Thymus (tissue), 11 donors: ENCODE measurements at regions not wholly inside any gene's neighbourhood (a gene's known extent, or its start where the extent isn't known, plus 50 kb on each side); places are given as distances from the start of the nearest gene placed in this dataset.

Source experiments
- DNase-seq, 9 donors: peaks; one replicate each; pipeline ENCODE4 v3.0.0-alpha.2; 2013; ENCODE audit warnings: low spot score in 9 of 9, low read depth in 6 of 9, missing footprints in 1 of 9
- H3K27ac ChIP-seq, 2 donors: one replicate each; pipeline ENCODE4 v1.5.1; 2013; ENCODE audit warnings: control low read depth in 1 of 2, low read depth in 1 of 2, low read length in 1 of 2, mild to moderate bottlenecking in 1 of 2, moderate library complexity in 1 of 2
- H3K27me3 ChIP-seq, 2 donors: one replicate each; pipeline ENCODE4 v1.5.1; 2013; ENCODE audit warnings: low read length in 1 of 2; ENCODE audit not compliant: control insufficient read depth in 2 of 2, insufficient read depth in 1 of 2
- H3K36me3 ChIP-seq, 2 donors: one replicate each; pipeline ENCODE4 v1.5.1; 2013; ENCODE audit warnings: low read length in 1 of 2, mild to moderate bottlenecking in 1 of 2, moderate library complexity in 1 of 2; ENCODE audit not compliant: control insufficient read depth in 2 of 2, insufficient read depth in 2 of 2
- H3K4me1 ChIP-seq, 2 donors: one replicate each; pipeline ENCODE4 v1.5.1; 2013; ENCODE audit warnings: low read length in 2 of 2; ENCODE audit not compliant: control insufficient read depth in 2 of 2, insufficient read depth in 2 of 2
- H3K4me3 ChIP-seq, 2 donors: one replicate each; pipeline ENCODE4 v1.5.1; 2013; ENCODE audit warnings: low read length in 2 of 2, control low read depth in 1 of 2, mild to moderate bottlenecking in 1 of 2
- H3K9me3 ChIP-seq, 2 donors: one replicate each; pipeline ENCODE4 v1.5.1; 2013; ENCODE audit warnings: low read length in 1 of 2, mild to moderate bottlenecking in 1 of 2; ENCODE audit not compliant: control insufficient read depth in 2 of 2, insufficient read depth in 1 of 2
- WGBS: extraction: QIAGEN DNeasy Blood & Tissue Kit; methylation state at CpG from one replicate; pipeline ENCODE4 v1.1.7; 2013; 5-methylcytosine and 5-hydroxymethylcytosine counted together
- donor health status: healthy.

DNA sequence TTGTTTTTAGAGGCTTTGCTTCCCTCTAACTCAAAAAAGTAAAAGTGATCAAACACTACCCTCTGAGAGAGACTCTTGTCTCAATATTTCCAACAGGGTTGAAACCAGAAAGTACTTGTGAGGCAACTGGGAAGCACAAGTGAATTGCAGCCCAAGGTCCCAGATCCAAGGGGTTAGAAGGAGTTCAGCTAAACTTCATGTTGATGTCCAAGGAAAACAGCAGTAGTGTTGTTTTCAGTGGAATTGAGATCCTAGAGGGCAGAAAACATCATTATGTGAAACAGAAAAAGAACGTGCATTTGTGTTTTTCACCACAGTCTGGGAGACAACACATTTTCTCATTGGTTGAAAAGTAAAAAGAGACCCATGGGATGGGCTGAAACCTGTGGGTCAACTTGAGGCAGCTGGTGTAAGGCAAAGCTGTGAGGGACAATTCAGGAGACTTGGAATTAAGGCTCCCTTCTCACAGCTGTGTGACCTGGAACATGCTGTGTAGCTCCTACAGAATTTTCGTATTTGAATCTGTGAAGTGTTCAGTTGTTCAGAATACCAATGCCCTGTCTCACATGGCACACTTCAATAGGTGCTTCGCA, 508.3 kb downstream of the BMP2 start:
- H3K36me3 ChIP-seq = no peaks in the 10 kb centered on the region
- H3K4me3 ChIP-seq = no peak overlapping the region
- no peak overlapping the region for H3K27ac ChIP-seq
- 87% methylated on average over 3 of the region's 3 CpGs for WGBS
- H3K4me1 ChIP-seq = no peaks in the 10 kb centered on the region
- no peaks in the 10 kb centered on the region for H3K27me3 ChIP-seq
- H3K9me3 ChIP-seq = no peaks in the 10 kb centered on the region
- DNase-seq = no peak

DNA sequence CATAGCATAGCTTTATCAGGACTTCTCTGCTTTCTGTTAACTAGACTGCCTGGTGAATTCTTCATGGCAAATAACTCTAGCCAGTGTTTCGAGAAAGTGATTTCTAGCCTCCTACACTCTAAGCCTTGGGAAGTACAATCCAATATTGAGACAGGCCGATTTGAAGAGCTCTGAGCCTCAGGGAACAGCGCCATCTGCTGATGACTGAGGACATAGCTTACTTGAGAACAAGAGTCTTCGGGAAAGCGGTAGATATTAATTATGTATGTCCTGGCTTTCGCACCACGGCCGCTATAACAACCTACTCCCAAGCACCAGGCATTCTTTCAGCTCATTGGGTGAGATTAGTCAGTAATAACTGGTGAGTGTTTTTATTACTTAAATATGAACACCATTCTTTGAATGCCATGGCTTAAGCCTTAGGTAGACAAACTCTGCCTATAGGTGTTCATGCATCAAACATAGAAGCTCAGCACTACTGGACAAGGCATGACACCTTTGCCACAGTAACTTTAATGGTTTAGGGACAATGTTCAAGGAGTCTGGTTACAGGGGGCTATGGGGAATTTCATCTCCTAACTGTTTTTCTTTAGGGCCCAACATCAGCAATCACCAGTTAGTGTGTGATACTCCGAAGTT, 518.6 kb downstream of the BMP2 start:
- Histone ChIP-seq H3K36me3 (no peaks in the 10 kb centered on the region), H3K27me3 (no peaks in the 10 kb centered on the region), H3K9me3 (no peaks in the 10 kb centered on the region), H3K4me1 (no peaks in the 10 kb centered on the region), H3K27ac (no peak overlapping the region), H3K4me3 (no peak overlapping the region)
- 24% methylated on average over 9 of the region's 9 CpGs for WGBS
- peak; percentile 8 to 50 (median 19) for DNase-seq

DNA sequence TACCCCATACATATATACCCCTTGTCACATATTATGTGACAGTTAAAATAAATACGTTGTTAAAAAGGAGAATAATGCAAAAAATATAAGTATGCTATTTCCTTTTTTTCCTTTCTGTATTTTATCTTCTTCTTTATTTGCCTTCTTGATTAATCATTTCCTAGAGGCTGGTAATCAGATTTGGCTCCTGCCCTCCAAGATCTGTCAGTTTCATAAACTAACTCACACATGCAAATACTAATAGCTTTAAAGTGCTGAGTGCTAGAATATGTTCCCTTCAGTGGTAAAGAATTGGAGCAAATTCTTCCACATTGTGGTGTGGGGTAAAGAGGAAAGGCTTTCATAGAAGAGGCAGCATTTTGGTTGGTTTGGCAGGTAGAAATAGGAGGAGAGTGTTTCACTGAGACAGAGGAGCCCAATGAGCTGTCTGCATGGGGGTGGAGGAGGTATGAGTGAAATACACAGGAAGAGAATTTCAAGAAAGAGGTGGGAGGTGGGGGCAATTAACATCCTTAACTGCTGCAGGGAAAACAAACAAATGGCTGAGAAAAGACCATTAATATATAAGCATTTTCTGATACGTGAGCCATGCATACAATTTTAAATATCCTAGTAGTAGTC, 523.9 kb downstream of the BMP2 start:
- Histone ChIP-seq H3K27ac (no peak overlapping the region), H3K36me3 (no peaks in the 10 kb centered on the region), H3K4me3 (no peak overlapping the region), H3K27me3 (no peaks in the 10 kb centered on the region), H3K4me1 (no peaks in the 10 kb centered on the region), H3K9me3 (no peaks in the 10 kb centered on the region)
- DNase-seq = no peak
- 26% methylated on average over 2 of the region's 2 CpGs for WGBS

DNA sequence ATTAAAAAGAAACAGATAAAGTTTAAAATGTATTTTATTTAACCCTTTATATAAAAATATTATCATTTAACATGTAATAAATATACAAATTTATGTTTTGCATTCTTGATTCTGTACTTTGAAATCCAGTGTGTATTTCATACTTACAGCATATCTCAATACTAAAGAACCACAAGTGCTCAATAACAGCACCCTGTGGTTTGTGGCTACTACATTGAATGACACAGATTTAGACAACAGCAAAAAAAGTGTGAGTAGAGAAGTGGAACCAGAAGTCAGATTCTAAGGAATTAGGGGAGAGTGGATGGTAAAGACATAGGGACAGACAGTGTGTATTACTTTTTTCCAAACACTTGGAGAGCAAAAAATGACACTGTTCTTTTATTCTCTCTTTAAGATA, 524.5 kb downstream of the BMP2 start:
- no peaks in the 10 kb centered on the region for H3K36me3 ChIP-seq
- no peak for DNase-seq
- H3K4me3 ChIP-seq = no peak overlapping the region
- no peaks in the 10 kb centered on the region for H3K4me1 ChIP-seq
- H3K9me3 ChIP-seq = no peaks in the 10 kb centered on the region
- no peak overlapping the region for H3K27ac ChIP-seq
- no peaks in the 10 kb centered on the region for H3K27me3 ChIP-seq

DNA sequence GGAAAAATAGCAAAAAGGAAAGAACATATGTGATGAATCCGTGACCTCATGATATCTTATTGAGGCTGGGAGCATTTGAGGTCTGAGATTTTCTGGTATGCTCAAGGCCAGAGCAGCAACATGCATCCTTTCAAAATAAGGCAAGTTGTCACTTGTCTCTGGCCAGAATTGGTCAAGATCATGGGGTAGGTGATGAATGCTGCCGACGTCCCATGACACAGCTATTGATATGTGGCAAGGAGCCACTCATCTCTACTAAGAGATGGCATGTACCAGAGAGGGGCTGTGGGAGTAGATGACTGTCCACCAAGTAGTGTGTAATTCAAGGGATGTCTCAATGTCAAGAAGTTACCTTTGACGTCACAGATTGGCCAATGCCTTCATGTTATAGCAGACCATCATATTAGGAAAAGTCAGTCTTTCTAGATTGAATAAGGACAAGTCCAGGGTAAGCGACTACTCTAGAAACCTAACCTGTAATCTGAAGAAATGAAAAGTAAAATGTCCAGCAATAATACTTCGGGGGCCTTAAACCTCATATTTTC, 527.4 kb downstream of the BMP2 start:
- no peak for DNase-seq
- no peaks in the 10 kb centered on the region for H3K36me3 ChIP-seq
- no peak overlapping the region for H3K27ac ChIP-seq
- H3K9me3 ChIP-seq = no peaks in the 10 kb centered on the region
- no peaks in the 10 kb centered on the region for H3K4me1 ChIP-seq
- H3K4me3 ChIP-seq = no peak overlapping the region
- WGBS = 96% methylated on average over 6 of the region's 6 CpGs
- H3K27me3 ChIP-seq = no peaks in the 10 kb centered on the region

DNA sequence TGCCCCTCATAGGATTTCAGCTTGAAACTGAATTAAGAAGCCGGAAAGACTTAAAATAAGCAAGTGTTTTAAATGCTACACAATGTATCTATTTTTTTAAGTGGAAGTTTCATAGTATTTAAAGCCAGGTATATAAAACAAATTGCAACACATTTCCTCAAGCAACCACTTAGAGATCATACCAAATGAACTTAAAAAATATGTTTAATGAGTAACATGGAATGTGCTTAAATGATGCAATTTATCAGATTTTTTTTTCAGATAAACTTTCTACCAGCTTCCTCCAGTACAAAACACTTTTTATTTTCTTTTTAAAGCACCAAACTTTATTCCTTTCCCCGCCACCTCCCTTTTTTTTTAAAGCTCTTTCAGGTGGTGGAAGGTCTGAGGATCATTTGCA, 534.3 kb downstream of the BMP2 start:
- no peaks in the 10 kb centered on the region for H3K9me3 ChIP-seq
- no peak overlapping the region for H3K27ac ChIP-seq
- H3K36me3 ChIP-seq = no peaks in the 10 kb centered on the region
- no peaks in the 10 kb centered on the region for H3K4me1 ChIP-seq
- DNase-seq = no peak
- H3K4me3 ChIP-seq = no peak overlapping the region
- 94% methylated on average over 2 of the region's 2 CpGs for WGBS
- H3K27me3 ChIP-seq = no peaks in the 10 kb centered on the region

DNA sequence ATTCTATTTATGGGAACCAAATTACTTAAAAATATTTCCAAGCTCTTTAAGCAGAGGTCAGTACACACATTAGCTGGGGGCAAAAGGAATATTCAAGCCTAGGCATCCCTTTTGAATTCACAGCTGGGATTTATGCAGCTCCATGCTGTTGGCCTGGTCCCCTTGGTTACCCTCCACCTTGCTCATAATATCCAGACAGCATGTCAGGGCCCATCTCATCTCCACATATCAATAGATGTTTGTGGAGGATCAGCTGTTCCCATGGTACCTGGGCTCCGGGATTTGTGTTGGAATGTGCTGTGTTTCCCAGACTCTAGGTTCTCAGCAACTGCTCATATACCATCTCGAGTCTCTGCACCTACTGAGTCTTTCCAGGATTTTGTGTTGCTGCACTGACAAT, 534.8 kb downstream of the BMP2 start:
- H3K27me3 ChIP-seq = no peaks in the 10 kb centered on the region
- WGBS = 59% methylated on average over 2 of the region's 2 CpGs

DNA sequence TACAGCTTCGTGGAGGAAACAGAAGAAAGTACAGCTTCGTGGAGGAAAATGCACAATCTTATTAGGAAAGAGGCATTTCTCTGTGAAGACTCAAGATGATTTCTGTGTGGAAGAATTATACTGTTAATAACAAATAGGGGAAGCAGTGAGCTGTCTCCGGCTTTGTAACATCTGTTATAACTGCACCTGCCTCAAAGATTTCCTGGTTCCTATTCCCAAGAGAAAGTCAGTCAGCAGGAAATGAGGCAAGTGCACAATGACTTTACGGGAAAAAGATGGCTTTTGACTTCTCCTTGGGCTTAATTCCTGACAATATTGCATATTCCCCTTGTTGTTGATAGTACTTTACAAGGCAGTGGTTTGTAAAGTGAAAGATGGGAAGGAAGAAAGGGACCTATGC, 538.5 kb downstream of the BMP2 start:
- WGBS = 76% methylated on average over 4 of the region's 4 CpGs
- no peak for DNase-seq
- no peak overlapping the region for H3K4me3 ChIP-seq
- H3K27me3 ChIP-seq = no peaks in the 10 kb centered on the region
- H3K9me3 ChIP-seq = no peaks in the 10 kb centered on the region
- H3K36me3 ChIP-seq = no peaks in the 10 kb centered on the region
- H3K4me1 ChIP-seq = no peaks in the 10 kb centered on the region
- no peak overlapping the region for H3K27ac ChIP-seq

More for the DNA sequence above, 534.8 kb downstream of the BMP2 start:
- Histone ChIP-seq H3K4me1 (no peaks in the 10 kb centered on the region), H3K9me3 (no peaks in the 10 kb centered on the region), H3K36me3 (no peaks in the 10 kb centered on the region), H3K27ac (no peak overlapping the region), H3K4me3 (no peak overlapping the region)
- DNase-seq = no peak

DNA sequence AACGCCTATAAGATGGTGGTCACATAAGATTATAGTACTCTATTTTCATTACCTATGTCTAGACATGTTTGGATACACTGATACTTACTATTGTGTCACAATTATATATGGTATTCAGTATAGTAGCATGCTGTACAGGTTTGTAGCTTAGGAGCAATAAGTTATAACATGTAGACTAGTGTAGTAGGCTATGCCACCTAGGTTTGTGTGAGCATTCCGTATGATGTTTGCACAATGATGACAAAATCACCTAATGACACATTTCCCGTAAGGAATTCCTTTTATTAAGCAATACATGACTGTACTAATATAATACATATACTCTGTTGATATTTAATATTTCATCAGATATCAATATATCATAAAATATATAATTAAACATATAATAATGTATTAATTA, 540.7 kb downstream of the BMP2 start:
- DNase-seq = no peak
- Histone ChIP-seq H3K9me3 (no peaks in the 10 kb centered on the region), H3K4me1 (no peaks in the 10 kb centered on the region), H3K4me3 (no peak overlapping the region), H3K27me3 (no peaks in the 10 kb centered on the region), H3K36me3 (no peaks in the 10 kb centered on the region), H3K27ac (no peak overlapping the region)
- WGBS = 95% methylated on average over 3 of the region's 3 CpGs
